MM.1S (cell line): ENCODE measurements at regions not wholly inside any gene's neighbourhood (a gene's known extent, or its start where the extent isn't known, plus 50 kb on each side); places are given as distances from the start of the nearest gene placed in this dataset.

Experiments used
- EZH2phosphoT487 ChIP-seq: fragments of 300-600 bp; sonication (generic); IDR thresholded peaks from 2 replicates; pipeline ENCODE4 v1.6.1; 2018; ENCODE audit warnings: antibody characterized with exemption, low read length
- TF ChIP-seq, protein P1 (sequence below): fragments of 300-600 bp; sonication (generic); IDR thresholded peaks from 2 replicates; pipeline ENCODE4 v1.5.1; 2016; ENCODE audit warnings: antibody characterized with exemption, low read length, mixed read lengths

DNA sequence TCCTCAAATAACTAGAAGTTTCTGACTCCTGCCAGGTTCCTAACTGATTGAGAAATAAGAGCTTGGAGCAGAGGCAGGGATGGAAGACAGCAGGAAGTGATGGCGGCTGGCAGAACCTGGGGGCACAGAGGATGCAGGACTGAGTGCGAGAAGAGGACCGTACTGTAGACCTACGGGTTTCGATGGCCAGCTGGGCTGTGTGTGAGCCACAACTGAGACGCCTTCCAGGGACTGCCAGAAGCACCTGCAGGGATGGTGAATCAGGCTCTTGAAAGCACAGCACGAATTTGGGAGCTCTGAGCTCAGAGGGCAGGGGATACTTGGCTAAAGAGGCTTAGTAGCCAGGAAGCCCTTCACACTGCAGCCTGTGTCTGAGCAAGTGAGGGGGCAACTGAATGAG, 165.6 kb downstream of the ABHD5 start:
- TF ChIP-seq, protein P1, sequence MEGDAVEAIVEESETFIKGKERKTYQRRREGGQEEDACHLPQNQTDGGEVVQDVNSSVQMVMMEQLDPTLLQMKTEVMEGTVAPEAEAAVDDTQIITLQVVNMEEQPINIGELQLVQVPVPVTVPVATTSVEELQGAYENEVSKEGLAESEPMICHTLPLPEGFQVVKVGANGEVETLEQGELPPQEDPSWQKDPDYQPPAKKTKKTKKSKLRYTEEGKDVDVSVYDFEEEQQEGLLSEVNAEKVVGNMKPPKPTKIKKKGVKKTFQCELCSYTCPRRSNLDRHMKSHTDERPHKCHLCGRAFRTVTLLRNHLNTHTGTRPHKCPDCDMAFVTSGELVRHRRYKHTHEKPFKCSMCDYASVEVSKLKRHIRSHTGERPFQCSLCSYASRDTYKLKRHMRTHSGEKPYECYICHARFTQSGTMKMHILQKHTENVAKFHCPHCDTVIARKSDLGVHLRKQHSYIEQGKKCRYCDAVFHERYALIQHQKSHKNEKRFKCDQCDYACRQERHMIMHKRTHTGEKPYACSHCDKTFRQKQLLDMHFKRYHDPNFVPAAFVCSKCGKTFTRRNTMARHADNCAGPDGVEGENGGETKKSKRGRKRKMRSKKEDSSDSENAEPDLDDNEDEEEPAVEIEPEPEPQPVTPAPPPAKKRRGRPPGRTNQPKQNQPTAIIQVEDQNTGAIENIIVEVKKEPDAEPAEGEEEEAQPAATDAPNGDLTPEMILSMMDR, result no peak
- TF ChIP-seq EZH2phosphoT487, result no peak
